GM12878 (cell line): ENCODE measurements at regions not wholly inside any gene's neighbourhood (a gene's known extent, or its start where the extent isn't known, plus 50 kb on each side); places are given as distances from the start of the nearest gene placed in this dataset.

ENCODE experiments used
- ATAC-seq: fragments of 200-7000 bp; cut with Tn5 transposase; 3 replicates; pipeline ENCODE4 v1.9.1; 2020; ENCODE audit warnings: mild to moderate bottlenecking, moderate library complexity
- BruUV-seq: library from RNA; stranded (reverse); fragments of 400-500 nt; replicated peaks from 2 replicates; lab custom pipeline; 2021; lab: Mats Ljungman, UMichigan
- CTCF ChIA-PET: fragments of 300-600 bp; sonication (Branson Sonifier 250); formaldehyde crosslinking; extraction: SDS; loops from one replicate; lab custom pipeline; 2021; ENCODE audit warnings: inconsistent platforms; lab: Yijun Ruan, JAX
- POLR2A ChIA-PET: fragments of 350-600 bp; formaldehyde crosslinking; extraction: SDS; loops from one replicate; lab custom pipeline; 2021; ENCODE audit warnings: inconsistent platforms; lab: Charles Lee
- RAD21 ChIA-PET: fragments of 300-600 bp; sonication (Branson Sonifier 250); formaldehyde crosslinking; loops from one replicate; lab custom pipeline; 2023; ENCODE audit warnings: antibody characterized with exemption; ENCODE audit not compliant: unreplicated experiment; lab: Charles Lee
- SMC1A ChIA-PET: fragments of 300-600 bp; sonication (Branson Sonifier 250); formaldehyde crosslinking; loops from one replicate; lab custom pipeline; 2023; ENCODE audit not compliant: unreplicated experiment, uncharacterized antibody; lab: Charles Lee
- DNase-seq: peaks from one replicate; pipeline ENCODE4 v3.0.0-alpha.2; 2011; ENCODE audit warnings: low read depth, low spot score
- FAIRE-seq: peaks from 3 replicates; lab custom pipeline; 2011; peaks lifted over from hg19 to GRCh38; lab: Jason Lieb, UNC
- H2AFZ ChIP-seq: 2 replicates; pipeline ENCODE4 v1.6.0; 2011; ENCODE audit warnings: low read depth, low read length, control low read depth; ENCODE audit not compliant: control insufficient read depth
- H3K27ac ChIP-seq: 2 replicates; pipeline ENCODE4 v1.5.1; 2011; ENCODE audit warnings: control low read depth; ENCODE audit not compliant: control insufficient read depth, insufficient read depth
- H3K27me3 ChIP-seq, 2 experiments: replicated peaks in 1 of 2; 2 replicates each; pipeline versions ENCODE4 v1.6.0 to v1.6.1; 2011; ENCODE audit warnings: low read length in 1 of 2; ENCODE audit not compliant: control insufficient read depth in 2 of 2, insufficient read depth in 2 of 2
- H3K36me3 ChIP-seq, 2 experiments: 2 replicates each; pipeline ENCODE4 v1.5.1; 2011; ENCODE audit warnings: low read length in 1 of 2; ENCODE audit not compliant: control insufficient read depth in 2 of 2, insufficient read depth in 2 of 2
- H3K4me1 ChIP-seq: 2 replicates; pipeline ENCODE4 v1.6.1; 2011; ENCODE audit warnings: mild to moderate bottlenecking, low read length, moderate library complexity, mixed read lengths; ENCODE audit not compliant: control insufficient read depth, insufficient read depth
- H3K4me2 ChIP-seq: 2 replicates; pipeline ENCODE4 v1.6.0; 2011; ENCODE audit warnings: control low read depth; ENCODE audit not compliant: control insufficient read depth, insufficient read depth
- H3K4me3 ChIP-seq: fragments of 200-600 bp; sonication (generic); 2 replicates; pipeline ENCODE4 v1.5.1; 2016
- H3K79me2 ChIP-seq: 2 replicates; pipeline ENCODE4 v1.6.0; 2011; ENCODE audit warnings: low read length; ENCODE audit not compliant: control insufficient read depth, insufficient read depth
- H3K9ac ChIP-seq: 2 replicates; pipeline ENCODE4 v1.8.0; 2011; ENCODE audit warnings: low read length, control low read depth, mixed read lengths; ENCODE audit not compliant: control insufficient read depth, insufficient read depth
- H3K9me3 ChIP-seq: replicated peaks from 3 replicates; pipeline ENCODE4 v1.5.1; 2011; ENCODE audit warnings: mild to moderate bottlenecking, low read length; ENCODE audit not compliant: control insufficient read depth, insufficient read depth
- H4K20me1 ChIP-seq: 2 replicates; pipeline ENCODE4 v1.6.0; 2011; ENCODE audit not compliant: control insufficient read depth, insufficient read depth
- BACH1 ChIP-seq: fragments of 450-650 bp; IDR thresholded peaks from 2 replicates; pipeline ENCODE4 v1.6.1; 2017; ENCODE audit warnings: mild to moderate bottlenecking, borderline replicate concordance
- CREM ChIP-seq: IDR thresholded peaks from 2 replicates; pipeline ENCODE4 v1.6.1; 2014; ENCODE audit warnings: antibody characterized with exemption, low read depth
- FOXM1 ChIP-seq: IDR thresholded peaks from 2 replicates; pipeline ENCODE4 v1.6.1; 2012; ENCODE audit warnings: low read depth, mild to moderate bottlenecking, inconsistent platforms, low read length, moderate library complexity
- NFIC ChIP-seq: IDR thresholded peaks from 2 replicates; pipeline ENCODE4 v1.6.1; 2012; ENCODE audit warnings: low read depth, mild to moderate bottlenecking, inconsistent platforms, low read length, moderate library complexity
- NRF1 ChIP-seq: conservative IDR thresholded peaks from 2 replicates; pipeline ENCODE4 v1.6.1; 2011; ENCODE audit warnings: mild to moderate bottlenecking, low read depth, low read length, improper control_type of control experiment
- RELA ChIP-seq: fragments of 450-650 bp; IDR thresholded peaks from 2 replicates; pipeline ENCODE4 v1.8.0; 2014; ENCODE audit warnings: borderline replicate concordance; ENCODE audit not compliant: partially characterized antibody
- SRF ChIP-seq, 2 experiments: IDR thresholded peaks; 2 replicates each; pipeline ENCODE4 v1.6.1; 2011; ENCODE audit warnings: low read depth in 2 of 2, low read length in 2 of 2, mild to moderate bottlenecking in 1 of 2, moderate library complexity in 1 of 2
- TCF7 ChIP-seq: IDR thresholded peaks from 2 replicates; pipeline ENCODE4 v1.6.1; 2014; ENCODE audit warnings: antibody characterized with exemption, borderline replicate concordance
- USF1 ChIP-seq: IDR thresholded peaks from 2 replicates; pipeline ENCODE4 v1.6.1; 2011; ENCODE audit warnings: borderline replicate concordance, low read depth, mild to moderate bottlenecking, moderate library complexity, mixed read lengths, low read length; ENCODE audit not compliant: insufficient read depth; ENCODE audit errors: extremely low read length
- ZBED1 ChIP-seq: IDR thresholded peaks from 2 replicates; pipeline ENCODE4 v1.6.1; 2016; ENCODE audit warnings: borderline replicate concordance
- WGBS: methylation state at CpG from one replicate; pipeline ENCODE4 v1.1.6; 2016; ENCODE audit warnings: low lambda C conversion rate; ENCODE audit not compliant: insufficient replicate concordance, insufficient coverage; ENCODE audit errors: missing lambda C conversion rate; 5-methylcytosine and 5-hydroxymethylcytosine counted together
- in situ Hi-C: fragments of 300-500 bp; cut with MboI; formaldehyde crosslinking; loops from 9 replicates; pipeline ENCODE4 v1.14.3; 2018; ENCODE audit warnings: mixed read lengths
- intact Hi-C: fragments of 100-400 bp; cut with micrococcal nuclease; formaldehyde crosslinking; loops from one replicate; pipeline ENCODE4 v1.14.2; 2022; ENCODE audit not compliant: unreplicated experiment

- DNase-seq (no peak), FAIRE-seq (no peak), ATAC-seq (no peak)
- Histone ChIP-seq H3K27ac (no peak overlapping the region), H3K36me3 (no peaks in the 10 kb centered on the region), H3K79me2 (no peaks in the 10 kb centered on the region), H2AFZ (no peak overlapping the region), H3K4me3 (no peak overlapping the region), H3K4me1 (no peaks in the 10 kb centered on the region), H3K27me3 (no peaks in the 10 kb centered on the region; a peak in 1 of 4 replicates), H3K4me2 (no peak overlapping the region), H3K9ac (no peak overlapping the region)
- no TSS peak for BruUV-seq
- POLR2A ChIA-PET = no interaction called here
- in situ Hi-C loops (no loop called here), intact Hi-C loops (no loop called here)
- 49% methylated on average over 32 of the region's 32 CpGs for WGBS
- SMC1A ChIA-PET = no interaction called here
- TF ChIP-seq CREM = no peak
- no peak for TF ChIP-seq SRF (IDR thresholded peaks at IDR 0.05; ENCODE audit: low read depth in 2 of 2, low read length in 2 of 2)
- no peak for TF ChIP-seq USF1
- no peak for TF ChIP-seq NRF1
- TF ChIP-seq NFIC = no peak
- no peak for TF ChIP-seq TCF7
- TF ChIP-seq RELA = no peak
- no peak for TF ChIP-seq ZBED1
- no peak for TF ChIP-seq BACH1
- no peak for TF ChIP-seq FOXM1
- TF ChIP-seq, all 136 proteins: peak for 0
- Histone ChIP-seq H4K20me1 (no peaks in the 10 kb centered on the region), H3K9me3 (no peaks in the 10 kb centered on the region)
- RAD21 ChIA-PET = no interaction called here
- CTCF ChIA-PET = no interaction called here
Observed at GRCh38 chr14:101504096-101504948, 57.0 kb upstream of the DIO3 start.
